SK-N-SH (cell line): ENCODE measurements at regions not wholly inside any gene's neighbourhood (a gene's known extent, or its start where the extent isn't known, plus 50 kb on each side); places are given as distances from the start of the nearest gene placed in this dataset.

Source experiments
- FOXM1 ChIP-seq: IDR thresholded peaks from 2 replicates; pipeline ENCODE4 v1.4.0; 2012; ENCODE audit warnings: low read depth, mild to moderate bottlenecking
- NFIC ChIP-seq: IDR thresholded peaks from 2 replicates; pipeline ENCODE4 v1.4.0; 2012; ENCODE audit warnings: borderline replicate concordance

GRCh38 chrX:109199726-109200125, 282.2 kb downstream of the GUCY2F start:
- TF ChIP-seq FOXM1 (no peak), NFIC (no peak)
